GM12891 (cell line): ENCODE measurements at regions not wholly inside any gene's neighbourhood (a gene's known extent, or its start where the extent isn't known, plus 50 kb on each side); places are given as distances from the start of the nearest gene placed in this dataset.

Experiments used
- PAX5 ChIP-seq: IDR thresholded peaks from 2 replicates; pipeline ENCODE4 v1.6.1; 2011; ENCODE audit warnings: low read length, moderate library complexity, mild to moderate bottlenecking; ENCODE audit not compliant: insufficient read depth, severe bottlenecking
- POLR2A ChIP-seq: IDR thresholded peaks from 2 replicates; pipeline ENCODE4 v1.6.1; 2011; ENCODE audit warnings: low read depth, low read length, control low read depth
- POLR2AphosphoS5 ChIP-seq: IDR thresholded peaks from 2 replicates; pipeline ENCODE4 v1.6.1; 2011; ENCODE audit warnings: low read depth, low read length, control low read depth
- TAF1 ChIP-seq: IDR thresholded peaks from 2 replicates; pipeline ENCODE4 v1.6.1; 2011; ENCODE audit warnings: low read depth, low read length, control low read depth

- no peak for TF ChIP-seq POLR2AphosphoS5
- TF ChIP-seq POLR2A = no peak
- TF ChIP-seq TAF1 = no peak
- no peak for TF ChIP-seq PAX5
These were observed 216.0 kb upstream of the NFIA start for GRCh38 chr1:60866226-60866900.
